DND-41 (cell line): ENCODE measurements at regions not wholly inside any gene's neighbourhood (a gene's known extent, or its start where the extent isn't known, plus 50 kb on each side); places are given as distances from the start of the nearest gene placed in this dataset.

Experiments
- ATAC-seq: fragments of 200-7000 bp; cut with Tn5 transposase; 3 replicates; pipeline ENCODE4 v1.9.1; 2021; ENCODE audit warnings: low read depth; ENCODE audit not compliant: insufficient read depth
- DNase-seq: peaks from one replicate; pipeline ENCODE4 v3.0.0-alpha.2; 2020
- H2AFZ ChIP-seq: 2 replicates; pipeline ENCODE4 v1.6.0; 2012; ENCODE audit warnings: low read depth, low read length
- H3K27ac ChIP-seq: 2 replicates; pipeline ENCODE4 v1.5.1; 2012; ENCODE audit warnings: low read length, inconsistent platforms
- H3K27me3 ChIP-seq: fragments of 200-600 bp; sonication (generic); 2 replicates; pipeline ENCODE4 v1.6.0; 2012; ENCODE audit warnings: low read length, mild to moderate bottlenecking, inconsistent platforms; ENCODE audit not compliant: insufficient read depth, poor library complexity
- H3K36me3 ChIP-seq: 2 replicates; pipeline ENCODE4 v1.5.1; 2012; ENCODE audit warnings: low read length, inconsistent platforms; ENCODE audit not compliant: insufficient read depth
- H3K4me1 ChIP-seq: 2 replicates; pipeline ENCODE4 v1.5.1; 2012; ENCODE audit warnings: mild to moderate bottlenecking, low read length; ENCODE audit not compliant: insufficient read depth
- H3K4me2 ChIP-seq: 2 replicates; pipeline ENCODE4 v1.6.0; 2012; ENCODE audit warnings: mild to moderate bottlenecking, moderate library complexity, low read length, inconsistent platforms; ENCODE audit not compliant: insufficient read depth
- H3K4me3 ChIP-seq, 2 experiments: fragments of 200-600 bp in 1 of 2; shearing (Covaris generic) in 1 of 2; 2 replicates each; pipeline ENCODE4 v1.5.1; 2012 to 2016; ENCODE audit warnings: inconsistent platforms in 2 of 2, low read length in 2 of 2, mild to moderate bottlenecking in 2 of 2, low read depth in 1 of 2, moderate library complexity in 1 of 2
- H3K79me2 ChIP-seq: 2 replicates; pipeline ENCODE4 v1.6.0; 2012; ENCODE audit warnings: low read length, inconsistent platforms; ENCODE audit not compliant: insufficient read depth
- H3K9ac ChIP-seq: 2 replicates; pipeline ENCODE4 v1.6.0; 2012; ENCODE audit warnings: low read depth, mild to moderate bottlenecking, inconsistent platforms, low read length, moderate library complexity
- H3K9me3 ChIP-seq: 2 replicates; pipeline ENCODE4 v1.5.1; 2012; ENCODE audit warnings: low read length, moderate library complexity, mild to moderate bottlenecking, inconsistent platforms; ENCODE audit not compliant: insufficient read depth, severe bottlenecking
- H4K20me1 ChIP-seq: 2 replicates; pipeline ENCODE4 v1.6.0; 2012; ENCODE audit warnings: low read length; ENCODE audit not compliant: insufficient read depth
- CTCF ChIP-seq: IDR thresholded peaks from 2 replicates; pipeline ENCODE4 v1.5.1; 2012; ENCODE audit warnings: borderline replicate concordance, low read length, moderate library complexity, mild to moderate bottlenecking; ENCODE audit not compliant: poor library complexity, severe bottlenecking; ENCODE audit errors: extremely low read depth
- EZH2 ChIP-seq: IDR thresholded peaks from 3 replicates; pipeline ENCODE4 v1.6.1; 2012; ENCODE audit warnings: borderline replicate concordance, low read depth, mild to moderate bottlenecking, moderate library complexity, low read length, inconsistent platforms; ENCODE audit not compliant: severe bottlenecking

GRCh38 chr7:91416155-91416865, 152.1 kb downstream of the FZD1 start:
- no peaks in the 10 kb centered on the region for H3K79me2 ChIP-seq
- no peaks in the 10 kb centered on the region for H3K4me1 ChIP-seq
- ATAC-seq (no peak), DNase-seq (no peak)
- no peak overlapping the region for H3K4me3 ChIP-seq
- H3K27ac ChIP-seq = no peak overlapping the region
- no peak for TF ChIP-seq EZH2
- TF ChIP-seq CTCF = no peak
- no peaks in the 10 kb centered on the region for H4K20me1 ChIP-seq
- no peak overlapping the region for H3K9ac ChIP-seq
- no peaks in the 10 kb centered on the region for H3K27me3 ChIP-seq
- H3K9me3 ChIP-seq = no peaks in the 10 kb centered on the region
- no peaks in the 10 kb centered on the region for H3K36me3 ChIP-seq
- H2AFZ ChIP-seq = no peak overlapping the region
- H3K4me2 ChIP-seq = no peak overlapping the region

- DNase-seq (no peak), ATAC-seq (no peak)
- H3K27ac ChIP-seq = no peak overlapping the region
- no peaks in the 10 kb centered on the region for H4K20me1 ChIP-seq
- H3K79me2 ChIP-seq = no peaks in the 10 kb centered on the region
- H3K4me3 ChIP-seq = no peak overlapping the region
- no peak overlapping the region for H3K9ac ChIP-seq
- no peaks in the 10 kb centered on the region for H3K9me3 ChIP-seq
- no peaks in the 10 kb centered on the region for H3K36me3 ChIP-seq
- no peaks in the 10 kb centered on the region for H3K4me1 ChIP-seq
- TF ChIP-seq EZH2 (no peak), CTCF (no peak)
- H3K4me2 ChIP-seq = no peak overlapping the region
- H2AFZ ChIP-seq = no peak overlapping the region
- no peaks in the 10 kb centered on the region for H3K27me3 ChIP-seq
Measured at GRCh38 chr7:91420606-91421005, 156.4 kb downstream of the FZD1 start.

- no peak for TF ChIP-seq CTCF
- TF ChIP-seq EZH2 = no peak
- no peak overlapping the region for H3K9ac ChIP-seq
- no peak overlapping the region for H3K27ac ChIP-seq
- H3K4me1 ChIP-seq = no peaks in the 10 kb centered on the region
- H3K4me3 ChIP-seq = no peak overlapping the region
- ATAC-seq (no peak), DNase-seq (no peak)
- no peak overlapping the region for H2AFZ ChIP-seq
- no peak overlapping the region for H3K4me2 ChIP-seq
- H3K36me3 ChIP-seq = no peaks in the 10 kb centered on the region
- no peaks in the 10 kb centered on the region for H3K27me3 ChIP-seq
- no peaks in the 10 kb centered on the region for H4K20me1 ChIP-seq
- H3K9me3 ChIP-seq = no peaks in the 10 kb centered on the region
- no peaks in the 10 kb centered on the region for H3K79me2 ChIP-seq
Measured at GRCh38 chr7:91421018-91421417, 156.8 kb downstream of the FZD1 start.
